ENCODE measurements at regions not wholly inside any gene's neighbourhood (a gene's known extent, or its start where the extent isn't known, plus 50 kb on each side); places are given as distances from the start of the nearest gene placed in this dataset.

GRCh38 chr7:109552017-109552416 lies 982.3 kb downstream of the DNAJB9 start:
- Histone ChIP-seq H3K27ac (replicated peaks) (no peak overlapping the region), H3K27me3 (ENCODE audit: insufficient read depth, poor library complexity, severe bottlenecking) (no peaks in the 10 kb centered on the region), H3K4me3 (replicated peaks; ENCODE audit: insufficient read depth, low read length) (no peak overlapping the region)
- TF ChIP-seq SPI1 (IDR thresholded peaks at IDR 0.05; ENCODE audit: borderline replicate concordance, low read depth), result no peak
- TF ChIP-seq CTCF (IDR thresholded peaks at IDR 0.05; ENCODE audit: insufficient read depth, low read length), result no peak
- no peak for TF ChIP-seq GABPA (IDR thresholded peaks at IDR 0.05; ENCODE audit: low read depth)
- TF ChIP-seq REST (IDR thresholded peaks at IDR 0.05; ENCODE audit: insufficient replicate concordance, low read depth), result no peak
- TF ChIP-seq POLR2AphosphoS5 (IDR thresholded peaks at IDR 0.05; ENCODE audit: low read depth), result no peak
- DNase-seq (ENCODE audit: low read depth in 1 of 2, low spot score in 1 of 2), result no peak

- H3K4me3 ChIP-seq (replicated peaks; ENCODE audit: insufficient read depth, low read length), result no peak overlapping the region
- H3K27ac ChIP-seq (replicated peaks), result no peak overlapping the region
- H3K27me3 ChIP-seq (ENCODE audit: insufficient read depth, poor library complexity, severe bottlenecking), result no peaks in the 10 kb centered on the region
- TF ChIP-seq CTCF (IDR thresholded peaks at IDR 0.05; ENCODE audit: insufficient read depth, low read length) (no peak), GABPA (IDR thresholded peaks at IDR 0.05; ENCODE audit: low read depth) (no peak), REST (IDR thresholded peaks at IDR 0.05; ENCODE audit: insufficient replicate concordance, low read depth) (no peak), POLR2AphosphoS5 (IDR thresholded peaks at IDR 0.05; ENCODE audit: low read depth) (no peak), SPI1 (IDR thresholded peaks at IDR 0.05; ENCODE audit: borderline replicate concordance, low read depth) (no peak)
- DNase-seq (ENCODE audit: low read depth in 1 of 2, low spot score in 1 of 2), result no peak
These were observed 1007.6 kb downstream of the DNAJB9 start for GRCh38 chr7:109577265-109577664.

DNA sequence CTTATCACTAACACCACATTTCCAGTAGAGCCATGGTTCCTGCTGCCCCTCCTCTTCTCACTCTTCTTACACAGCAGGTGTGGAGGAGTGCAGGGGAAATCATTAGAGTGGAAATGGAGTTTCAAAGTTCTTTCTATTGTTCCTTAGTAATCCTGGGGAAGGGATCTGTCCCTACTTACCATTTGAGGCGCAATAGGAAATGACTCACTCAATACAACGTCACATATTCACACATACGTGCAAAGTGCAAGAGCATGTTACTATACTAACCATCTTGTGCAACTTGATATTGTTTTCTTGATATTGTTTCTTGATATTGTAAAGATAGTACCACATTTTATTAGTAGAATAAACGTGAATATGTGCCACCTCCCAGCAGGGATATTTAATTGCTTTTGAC lies 1010.2 kb downstream of the DNAJB9 start:
- Histone ChIP-seq H3K27me3 (ENCODE audit: insufficient read depth, poor library complexity, severe bottlenecking) (no peaks in the 10 kb centered on the region), H3K27ac (replicated peaks) (no peak overlapping the region), H3K4me3 (replicated peaks; ENCODE audit: insufficient read depth, low read length) (no peak overlapping the region)
- TF ChIP-seq REST (IDR thresholded peaks at IDR 0.05; ENCODE audit: insufficient replicate concordance, low read depth) (no peak), CTCF (IDR thresholded peaks at IDR 0.05; ENCODE audit: insufficient read depth, low read length) (no peak), SPI1 (IDR thresholded peaks at IDR 0.05; ENCODE audit: borderline replicate concordance, low read depth) (no peak), GABPA (IDR thresholded peaks at IDR 0.05; ENCODE audit: low read depth) (no peak), POLR2AphosphoS5 (IDR thresholded peaks at IDR 0.05; ENCODE audit: low read depth) (no peak)
- DNase-seq (ENCODE audit: low read depth in 1 of 2, low spot score in 1 of 2), result no peak

Measured in HL-60 (cell line).